Endothelial cell (in vitro differentiated cells): ENCODE measurements at regions not wholly inside any gene's neighbourhood (a gene's known extent, or its start where the extent isn't known, plus 50 kb on each side); places are given as distances from the start of the nearest gene placed in this dataset.
"Not testable (repeated sequence)": the region's sequence is repeated elsewhere in the genome, so short reads cannot be mapped to it uniquely, and the experiment has no call there.

ENCODE experiments used
- DNase-seq: peaks from one replicate; pipeline ENCODE4 v3.0.0; 2021; ENCODE audit warnings: low spot score
- H3K27ac Mint-ChIP-seq: one replicate; pipeline ENCODE4 v1.8.0; 2021; ENCODE audit warnings: mixed read lengths, inconsistent platforms; ENCODE audit not compliant: unreplicated experiment
- H3K27me3 Mint-ChIP-seq: one replicate; pipeline ENCODE4 v1.8.0; 2021; ENCODE audit warnings: mild to moderate bottlenecking, moderate library complexity, mixed read lengths, inconsistent platforms; ENCODE audit not compliant: unreplicated experiment
- H3K36me3 Mint-ChIP-seq: one replicate; pipeline ENCODE4 v1.8.0; 2021; ENCODE audit warnings: mild to moderate bottlenecking, low read depth, mixed read lengths, inconsistent platforms; ENCODE audit not compliant: unreplicated experiment
- H3K4me1 Mint-ChIP-seq: one replicate; pipeline ENCODE4 v1.8.0; 2021; ENCODE audit warnings: mild to moderate bottlenecking, mixed read lengths, inconsistent platforms; ENCODE audit not compliant: unreplicated experiment
- H3K4me3 Mint-ChIP-seq: one replicate; pipeline ENCODE4 v1.8.0; 2021; ENCODE audit warnings: mild to moderate bottlenecking, mixed read lengths, inconsistent platforms; ENCODE audit not compliant: unreplicated experiment
- H3K9me3 Mint-ChIP-seq: one replicate; pipeline ENCODE4 v1.8.0; 2021; ENCODE audit warnings: mixed read lengths, inconsistent platforms; ENCODE audit not compliant: unreplicated experiment
- TF ChIP-seq, protein P1 (sequence below): fragments of 200-600 bp; sonication (generic); IDR thresholded peaks from one replicate; pipeline ENCODE4 v1.5.0; 2021; ENCODE audit warnings: antibody characterized with exemption; ENCODE audit not compliant: unreplicated experiment

DNA sequence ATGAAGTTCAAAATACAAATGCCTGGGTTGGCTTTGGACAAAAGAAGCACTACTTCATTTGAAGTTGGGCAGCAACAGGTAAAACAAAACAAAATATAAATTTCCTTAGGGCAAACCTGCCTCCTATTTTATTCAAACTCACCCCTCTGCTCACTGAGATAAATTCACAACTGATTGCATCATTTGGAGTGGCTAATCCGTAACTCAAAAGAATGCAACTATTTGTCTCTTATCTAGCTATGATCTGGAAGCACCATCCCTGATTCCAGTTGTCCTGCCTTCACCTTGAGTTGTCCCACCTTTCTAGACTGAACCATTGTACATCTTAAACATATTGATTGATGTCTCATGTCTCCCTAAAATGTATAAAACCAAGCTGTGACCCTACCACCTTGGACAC is 145.0 kb downstream of the CCER1 start:
- no peaks in the 10 kb centered on the region for H3K9me3 Mint-ChIP-seq
- no peak overlapping the region for H3K4me3 Mint-ChIP-seq
- H3K36me3 Mint-ChIP-seq = no peaks in the 10 kb centered on the region
- TF ChIP-seq, protein P1, sequence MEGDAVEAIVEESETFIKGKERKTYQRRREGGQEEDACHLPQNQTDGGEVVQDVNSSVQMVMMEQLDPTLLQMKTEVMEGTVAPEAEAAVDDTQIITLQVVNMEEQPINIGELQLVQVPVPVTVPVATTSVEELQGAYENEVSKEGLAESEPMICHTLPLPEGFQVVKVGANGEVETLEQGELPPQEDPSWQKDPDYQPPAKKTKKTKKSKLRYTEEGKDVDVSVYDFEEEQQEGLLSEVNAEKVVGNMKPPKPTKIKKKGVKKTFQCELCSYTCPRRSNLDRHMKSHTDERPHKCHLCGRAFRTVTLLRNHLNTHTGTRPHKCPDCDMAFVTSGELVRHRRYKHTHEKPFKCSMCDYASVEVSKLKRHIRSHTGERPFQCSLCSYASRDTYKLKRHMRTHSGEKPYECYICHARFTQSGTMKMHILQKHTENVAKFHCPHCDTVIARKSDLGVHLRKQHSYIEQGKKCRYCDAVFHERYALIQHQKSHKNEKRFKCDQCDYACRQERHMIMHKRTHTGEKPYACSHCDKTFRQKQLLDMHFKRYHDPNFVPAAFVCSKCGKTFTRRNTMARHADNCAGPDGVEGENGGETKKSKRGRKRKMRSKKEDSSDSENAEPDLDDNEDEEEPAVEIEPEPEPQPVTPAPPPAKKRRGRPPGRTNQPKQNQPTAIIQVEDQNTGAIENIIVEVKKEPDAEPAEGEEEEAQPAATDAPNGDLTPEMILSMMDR = no peak
- DNase-seq = no peak
- H3K4me1 Mint-ChIP-seq = no peaks in the 10 kb centered on the region
- H3K27ac Mint-ChIP-seq = no peak overlapping the region
- H3K27me3 Mint-ChIP-seq = no peaks in the 10 kb centered on the region

DNA sequence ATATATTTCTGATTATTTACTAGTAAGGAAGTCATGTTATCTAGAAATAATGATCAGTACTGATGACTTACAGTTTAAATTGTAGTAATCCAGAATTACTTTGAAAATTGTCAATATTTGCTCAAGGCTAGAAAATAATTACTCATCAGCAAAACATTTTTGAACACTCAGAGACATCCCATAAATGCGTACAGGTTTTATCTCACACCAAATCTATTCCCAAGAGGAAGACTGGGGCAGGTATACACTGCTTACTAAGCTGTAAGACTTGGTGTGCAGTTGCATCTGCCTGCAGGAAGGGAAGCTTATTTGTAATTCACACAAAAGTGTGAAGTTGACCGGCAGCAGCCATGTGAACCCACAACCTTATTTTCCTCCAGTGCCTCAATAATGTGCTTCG is 146.4 kb downstream of the CCER1 start:
- H3K36me3 Mint-ChIP-seq = no peaks in the 10 kb centered on the region
- no peak overlapping the region for H3K4me3 Mint-ChIP-seq
- DNase-seq = no peak
- H3K4me1 Mint-ChIP-seq = no peaks in the 10 kb centered on the region
- TF ChIP-seq, protein P1 = no peak
- H3K27me3 Mint-ChIP-seq = no peaks in the 10 kb centered on the region
- H3K9me3 Mint-ChIP-seq = no peaks in the 10 kb centered on the region
- no peak overlapping the region for H3K27ac Mint-ChIP-seq

DNA sequence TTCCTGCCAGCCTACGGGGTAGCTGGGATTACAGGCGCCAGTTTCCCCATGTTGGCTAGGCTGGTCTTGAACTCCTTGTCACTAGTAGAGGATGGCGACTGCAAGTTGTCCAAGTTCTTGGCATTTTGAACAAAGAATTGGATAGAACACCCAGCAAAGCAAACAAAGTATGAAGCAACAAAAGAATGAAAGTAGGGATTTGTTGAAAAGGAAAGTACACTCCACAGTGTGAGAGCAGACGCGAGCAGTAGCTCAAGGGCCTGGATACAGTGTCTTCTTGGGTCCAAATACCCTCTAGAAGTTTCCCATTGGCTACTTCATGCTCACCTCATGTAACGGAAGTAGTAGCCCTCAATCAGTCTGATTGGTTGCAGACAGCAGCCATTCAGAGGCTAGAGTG is 152.2 kb downstream of the CCER1 start:
- Mint-ChIP-seq H3K4me1 (no peaks in the 10 kb centered on the region), H3K36me3 (no peaks in the 10 kb centered on the region), H3K27ac (no peak overlapping the region), H3K4me3 (no peak overlapping the region), H3K27me3 (no peaks in the 10 kb centered on the region), H3K9me3 (no peaks in the 10 kb centered on the region)
- TF ChIP-seq, protein P1 = no peak
- no peak for DNase-seq

DNA sequence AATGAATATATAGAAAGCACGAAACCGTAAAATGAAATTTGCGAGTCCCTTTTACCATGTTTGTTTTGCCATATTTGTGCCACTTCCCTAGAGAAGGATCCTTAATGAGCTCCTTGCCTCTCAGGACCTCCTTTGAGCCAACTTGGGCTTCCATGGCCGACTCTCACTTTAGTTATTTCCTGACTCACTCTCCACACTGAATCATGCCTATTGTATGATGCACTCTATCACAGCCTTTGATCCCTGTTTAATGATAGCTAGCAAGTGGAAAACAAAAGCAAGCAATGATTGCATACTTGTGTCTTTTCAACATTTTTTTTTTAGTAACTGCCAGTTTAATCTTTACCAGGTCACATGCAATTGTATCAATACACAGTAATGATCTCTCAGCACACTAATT is 153.2 kb downstream of the CCER1 start:
- TF ChIP-seq, protein P1 = no peak
- Mint-ChIP-seq H3K27ac (no peak overlapping the region), H3K4me1 (no peaks in the 10 kb centered on the region), H3K27me3 (no peaks in the 10 kb centered on the region), H3K4me3 (no peak overlapping the region), H3K36me3 (no peaks in the 10 kb centered on the region), H3K9me3 (no peaks in the 10 kb centered on the region)
- no peak for DNase-seq

DNA sequence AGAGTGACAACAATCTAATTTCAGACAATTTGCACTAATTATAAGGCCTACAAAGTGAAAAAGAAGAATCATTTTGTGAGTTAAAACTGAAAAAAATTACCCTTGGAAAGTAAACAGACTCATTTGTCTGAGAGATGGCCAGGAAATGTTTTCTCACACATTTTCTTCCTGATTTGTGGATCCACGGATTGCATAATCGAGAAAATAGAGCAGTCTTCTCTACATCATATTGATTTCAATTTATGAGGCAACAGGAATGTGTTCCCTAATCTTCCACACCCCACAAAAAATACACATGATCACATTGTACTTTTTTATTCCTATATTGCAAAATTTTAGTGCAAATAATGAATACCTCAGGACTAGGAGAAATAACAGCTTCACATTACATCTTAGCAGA is 160.8 kb downstream of the CCER1 start:
- Mint-ChIP-seq H3K4me1 (no peaks in the 10 kb centered on the region), H3K27me3 (peaks cover 1% of the 10 kb centered on the region), H3K9me3 (no peaks in the 10 kb centered on the region), H3K4me3 (no peak overlapping the region), H3K36me3 (no peaks in the 10 kb centered on the region), H3K27ac (no peak overlapping the region)
- TF ChIP-seq, protein P1 = no peak
- no peak for DNase-seq

DNA sequence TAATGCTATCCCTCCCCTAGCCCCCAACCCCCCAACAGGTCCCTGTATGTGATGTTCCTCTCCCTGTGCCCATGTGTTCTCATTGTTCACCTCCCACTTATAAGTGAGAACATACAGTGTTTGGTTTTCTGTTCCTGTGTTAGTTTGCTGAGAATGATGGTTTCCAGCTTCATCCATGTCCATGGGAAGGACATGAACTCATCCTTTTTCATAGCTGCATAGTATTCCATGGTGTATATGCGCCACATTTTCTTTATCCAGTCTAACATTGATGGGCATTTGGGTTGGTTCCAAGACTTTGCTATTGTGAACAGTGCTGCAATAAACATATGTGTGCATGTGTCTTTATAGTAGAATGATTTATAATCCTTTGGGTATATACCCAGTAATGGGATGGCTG is 162.3 kb downstream of the CCER1 start:
- not testable (repeated sequence) for DNase-seq, H3K9me3 Mint-ChIP-seq, H3K27ac Mint-ChIP-seq, H3K4me3 Mint-ChIP-seq, H3K27me3 Mint-ChIP-seq, H3K36me3 Mint-ChIP-seq, H3K4me1 Mint-ChIP-seq
